DOHH2 (cell line): ENCODE measurements at regions not wholly inside any gene's neighbourhood (a gene's known extent, or its start where the extent isn't known, plus 50 kb on each side); places are given as distances from the start of the nearest gene placed in this dataset.

Experiments
- EZH2phosphoT487 ChIP-seq: fragments of 200-600 bp; sonication (generic); IDR thresholded peaks from 2 replicates; pipeline ENCODE4 v1.6.1; 2017; ENCODE audit warnings: borderline replicate concordance, mild to moderate bottlenecking, antibody characterized with exemption, low read length, moderate library complexity, mixed read lengths
- TF ChIP-seq, protein P1 (sequence below): fragments of 200-600 bp; sonication (generic); IDR thresholded peaks from one replicate; pipeline ENCODE4 v1.5.1; 2014; ENCODE audit warnings: antibody characterized with exemption, mild to moderate bottlenecking, low read depth, low read length; ENCODE audit not compliant: poor library complexity, severe bottlenecking

DNA sequence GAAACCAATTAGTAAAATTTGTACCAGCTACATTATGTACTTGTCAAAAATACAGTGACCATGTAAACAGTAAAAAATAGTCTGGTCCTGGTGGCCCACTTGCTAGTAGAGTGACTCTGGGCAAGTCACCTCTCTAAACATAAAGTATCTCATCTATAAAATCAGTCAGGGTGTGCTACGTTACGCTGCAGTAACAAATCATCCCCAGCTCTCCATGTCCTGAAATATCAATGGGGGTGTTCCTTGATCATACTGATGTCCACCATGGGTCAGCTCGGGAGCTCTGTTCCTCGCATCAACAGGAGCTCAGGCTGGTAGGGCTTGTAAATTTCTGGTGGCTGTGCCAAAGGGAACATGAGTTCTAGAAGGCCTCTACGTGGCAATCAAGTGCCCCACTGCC is 268.6 kb downstream of the RAB28 start:
- TF ChIP-seq, protein P1, sequence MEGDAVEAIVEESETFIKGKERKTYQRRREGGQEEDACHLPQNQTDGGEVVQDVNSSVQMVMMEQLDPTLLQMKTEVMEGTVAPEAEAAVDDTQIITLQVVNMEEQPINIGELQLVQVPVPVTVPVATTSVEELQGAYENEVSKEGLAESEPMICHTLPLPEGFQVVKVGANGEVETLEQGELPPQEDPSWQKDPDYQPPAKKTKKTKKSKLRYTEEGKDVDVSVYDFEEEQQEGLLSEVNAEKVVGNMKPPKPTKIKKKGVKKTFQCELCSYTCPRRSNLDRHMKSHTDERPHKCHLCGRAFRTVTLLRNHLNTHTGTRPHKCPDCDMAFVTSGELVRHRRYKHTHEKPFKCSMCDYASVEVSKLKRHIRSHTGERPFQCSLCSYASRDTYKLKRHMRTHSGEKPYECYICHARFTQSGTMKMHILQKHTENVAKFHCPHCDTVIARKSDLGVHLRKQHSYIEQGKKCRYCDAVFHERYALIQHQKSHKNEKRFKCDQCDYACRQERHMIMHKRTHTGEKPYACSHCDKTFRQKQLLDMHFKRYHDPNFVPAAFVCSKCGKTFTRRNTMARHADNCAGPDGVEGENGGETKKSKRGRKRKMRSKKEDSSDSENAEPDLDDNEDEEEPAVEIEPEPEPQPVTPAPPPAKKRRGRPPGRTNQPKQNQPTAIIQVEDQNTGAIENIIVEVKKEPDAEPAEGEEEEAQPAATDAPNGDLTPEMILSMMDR = no peak
- no peak for TF ChIP-seq EZH2phosphoT487
